ENCODE measurements at regions not wholly inside any gene's neighbourhood (a gene's known extent, or its start where the extent isn't known, plus 50 kb on each side); places are given as distances from the start of the nearest gene placed in this dataset.

GRCh38 chr10:30784897-30785605, 155.5 kb upstream of the LYZL2 start:
- peak overlapping the region; percentile 66 for H3K4me3 ChIP-seq (ENCODE audit: low read depth, low read length)
- no peak for DNase-seq (ENCODE audit: low read depth)
- no peak for TF ChIP-seq CTCF (conservative IDR thresholded peaks at IDR 0.05; ENCODE audit: low read depth, low read length)

- DNase-seq (ENCODE audit: low read depth): no peak
- no peak for TF ChIP-seq CTCF (conservative IDR thresholded peaks at IDR 0.05; ENCODE audit: low read depth, low read length)
- H3K4me3 ChIP-seq (ENCODE audit: low read depth, low read length): peak overlapping the region; percentile 66
These were observed 155.0 kb upstream of the LYZL2 start for GRCh38 chr10:30784524-30784896.

- peak; percentile 98 for TF ChIP-seq CTCF (conservative IDR thresholded peaks at IDR 0.05; ENCODE audit: low read depth, low read length)
- H3K4me3 ChIP-seq (ENCODE audit: low read depth, low read length): peak overlapping the region; percentile 66
- peak; percentile 33 for DNase-seq (ENCODE audit: low read depth)
These were observed 154.5 kb upstream of the LYZL2 start for GRCh38 chr10:30783939-30784501.

- peak; percentile 26 for DNase-seq (ENCODE audit: low read depth)
- H3K4me3 ChIP-seq (ENCODE audit: low read depth, low read length): no peak overlapping the region
- TF ChIP-seq CTCF (conservative IDR thresholded peaks at IDR 0.05; ENCODE audit: low read depth, low read length): peak; percentile 6
These were observed 153.2 kb upstream of the LYZL2 start for GRCh38 chr10:30782537-30783461.

GRCh38 chr10:30782157-30782536, 152.6 kb upstream of the LYZL2 start:
- H3K4me3 ChIP-seq (ENCODE audit: low read depth, low read length): no peak overlapping the region
- no peak for TF ChIP-seq CTCF (conservative IDR thresholded peaks at IDR 0.05; ENCODE audit: low read depth, low read length)
- no peak for DNase-seq (ENCODE audit: low read depth)

- no peak for DNase-seq (ENCODE audit: low read depth)
- no peak for TF ChIP-seq CTCF (conservative IDR thresholded peaks at IDR 0.05; ENCODE audit: low read depth, low read length)
- no peak overlapping the region for H3K4me3 ChIP-seq (ENCODE audit: low read depth, low read length)
These were observed 152.1 kb upstream of the LYZL2 start for GRCh38 chr10:30781670-30782121.

Measured in epithelial cell of proximal tubule (primary cell).